ENCODE measurements at regions not wholly inside any gene's neighbourhood (a gene's known extent, or its start where the extent isn't known, plus 50 kb on each side); places are given as distances from the start of the nearest gene placed in this dataset.
A peak's percentile ranks its signal among the peaks of the same experiment; 100 is the strongest.

DNA sequence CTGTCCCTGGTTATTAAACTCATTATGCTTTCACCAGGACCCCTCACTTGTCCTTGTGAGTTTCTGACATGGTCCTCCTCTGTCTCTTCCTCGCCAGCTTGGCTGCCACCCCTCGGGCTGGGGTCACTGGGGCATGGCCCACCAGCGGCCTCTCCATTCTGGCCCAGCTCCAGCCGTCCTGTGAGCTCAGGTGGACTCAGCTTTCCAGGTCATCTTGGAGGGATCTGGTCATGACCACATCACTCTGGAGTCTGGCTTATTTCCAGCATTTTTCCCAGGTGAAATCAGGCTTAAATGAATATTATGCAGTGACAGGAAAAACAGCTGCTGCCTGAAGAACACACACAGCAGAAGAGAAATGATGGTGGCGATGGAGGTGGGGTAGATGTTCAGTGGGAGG lies 224.5 kb downstream of the ADAMTS15 start:
- no peak for TF ChIP-seq POLR2AphosphoS5 (IDR thresholded peaks at IDR 0.05; ENCODE audit: low read depth, low read length)
- no peak for TF ChIP-seq TAF1 (IDR thresholded peaks at IDR 0.05; ENCODE audit: borderline replicate concordance, insufficient read depth, low read length)
- TF ChIP-seq FOXP2 (optimal IDR thresholded peaks at IDR 0.05; ENCODE audit: borderline replicate concordance, extremely low read depth, extremely low read length, insufficient read depth) = no peak
- no peak for TF ChIP-seq SIN3A (IDR thresholded peaks at IDR 0.05; ENCODE audit: borderline replicate concordance, insufficient read depth, low read length)
- TF ChIP-seq, protein P1, sequence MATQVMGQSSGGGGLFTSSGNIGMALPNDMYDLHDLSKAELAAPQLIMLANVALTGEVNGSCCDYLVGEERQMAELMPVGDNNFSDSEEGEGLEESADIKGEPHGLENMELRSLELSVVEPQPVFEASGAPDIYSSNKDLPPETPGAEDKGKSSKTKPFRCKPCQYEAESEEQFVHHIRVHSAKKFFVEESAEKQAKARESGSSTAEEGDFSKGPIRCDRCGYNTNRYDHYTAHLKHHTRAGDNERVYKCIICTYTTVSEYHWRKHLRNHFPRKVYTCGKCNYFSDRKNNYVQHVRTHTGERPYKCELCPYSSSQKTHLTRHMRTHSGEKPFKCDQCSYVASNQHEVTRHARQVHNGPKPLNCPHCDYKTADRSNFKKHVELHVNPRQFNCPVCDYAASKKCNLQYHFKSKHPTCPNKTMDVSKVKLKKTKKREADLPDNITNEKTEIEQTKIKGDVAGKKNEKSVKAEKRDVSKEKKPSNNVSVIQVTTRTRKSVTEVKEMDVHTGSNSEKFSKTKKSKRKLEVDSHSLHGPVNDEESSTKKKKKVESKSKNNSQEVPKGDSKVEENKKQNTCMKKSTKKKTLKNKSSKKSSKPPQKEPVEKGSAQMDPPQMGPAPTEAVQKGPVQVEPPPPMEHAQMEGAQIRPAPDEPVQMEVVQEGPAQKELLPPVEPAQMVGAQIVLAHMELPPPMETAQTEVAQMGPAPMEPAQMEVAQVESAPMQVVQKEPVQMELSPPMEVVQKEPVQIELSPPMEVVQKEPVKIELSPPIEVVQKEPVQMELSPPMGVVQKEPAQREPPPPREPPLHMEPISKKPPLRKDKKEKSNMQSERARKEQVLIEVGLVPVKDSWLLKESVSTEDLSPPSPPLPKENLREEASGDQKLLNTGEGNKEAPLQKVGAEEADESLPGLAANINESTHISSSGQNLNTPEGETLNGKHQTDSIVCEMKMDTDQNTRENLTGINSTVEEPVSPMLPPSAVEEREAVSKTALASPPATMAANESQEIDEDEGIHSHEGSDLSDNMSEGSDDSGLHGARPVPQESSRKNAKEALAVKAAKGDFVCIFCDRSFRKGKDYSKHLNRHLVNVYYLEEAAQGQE (IDR thresholded peaks at IDR 0.05; ENCODE audit: insufficient read depth in 1 of 2, low read depth in 2 of 2, low read length in 2 of 2) = no peak

DNA sequence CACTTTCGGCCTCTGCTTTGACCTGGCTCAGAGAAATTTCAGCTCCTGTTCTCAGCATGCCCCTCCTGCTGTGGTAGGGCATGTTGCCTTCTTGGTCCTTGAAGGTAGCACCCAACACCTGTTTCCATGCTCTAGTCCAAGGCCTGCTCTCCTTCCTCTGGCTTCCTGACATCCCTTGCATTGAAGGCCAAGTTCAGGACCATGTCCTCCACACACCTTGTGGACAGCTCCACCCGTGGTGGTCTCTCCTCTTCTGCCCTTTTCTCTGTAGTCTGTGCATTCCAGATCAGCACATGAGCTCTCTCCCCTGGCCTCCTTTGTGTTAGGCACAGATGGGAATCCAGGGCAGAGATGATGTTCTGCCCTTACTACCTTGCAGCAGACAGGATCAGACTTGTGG lies 225.3 kb downstream of the ADAMTS15 start:
- TF ChIP-seq POLR2AphosphoS5 (IDR thresholded peaks at IDR 0.05; ENCODE audit: low read depth, low read length) (no peak), FOXP2 (optimal IDR thresholded peaks at IDR 0.05; ENCODE audit: borderline replicate concordance, extremely low read depth, extremely low read length, insufficient read depth) (no peak), TAF1 (IDR thresholded peaks at IDR 0.05; ENCODE audit: borderline replicate concordance, insufficient read depth, low read length) (no peak), SIN3A (IDR thresholded peaks at IDR 0.05; ENCODE audit: borderline replicate concordance, insufficient read depth, low read length) (no peak)
- TF ChIP-seq, protein P1 (IDR thresholded peaks at IDR 0.05; ENCODE audit: insufficient read depth in 1 of 2, low read depth in 2 of 2, low read length in 2 of 2) = peak; percentile 36 to 89; a peak in 3 of 4 replicates

DNA sequence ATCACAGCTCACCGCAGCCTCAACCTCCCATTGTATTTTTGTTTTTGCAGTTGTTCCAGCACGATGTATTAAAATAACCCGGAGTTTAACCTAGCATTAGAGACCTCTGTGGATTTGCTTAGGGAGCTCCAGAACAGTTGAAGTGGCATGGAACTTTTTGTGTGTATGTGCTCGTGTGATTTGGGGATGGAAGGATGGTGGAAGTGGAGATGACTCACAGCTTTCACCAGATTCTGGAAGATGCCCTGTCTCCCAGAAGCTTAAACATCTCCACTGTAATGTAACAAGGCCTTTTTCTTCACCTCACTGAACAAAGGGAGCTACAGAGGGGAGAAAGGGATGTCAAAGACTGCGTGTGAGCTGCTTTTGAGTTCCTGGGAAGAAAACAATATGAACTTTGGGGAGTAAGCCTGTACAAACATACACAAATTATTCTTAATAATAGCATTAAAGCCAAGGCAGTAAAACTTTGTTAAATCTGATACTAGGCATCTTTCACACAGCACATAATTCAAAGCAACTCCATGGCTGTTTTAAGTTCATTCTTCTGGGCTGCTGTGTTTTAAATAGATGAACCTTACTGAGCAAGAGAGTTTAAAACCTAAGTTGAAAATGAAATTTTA lies 226.4 kb downstream of the ADAMTS15 start:
- TF ChIP-seq FOXP2 (optimal IDR thresholded peaks at IDR 0.05; ENCODE audit: borderline replicate concordance, extremely low read depth, extremely low read length, insufficient read depth) (no peak), POLR2AphosphoS5 (IDR thresholded peaks at IDR 0.05; ENCODE audit: low read depth, low read length) (no peak), TAF1 (IDR thresholded peaks at IDR 0.05; ENCODE audit: borderline replicate concordance, insufficient read depth, low read length) (no peak), SIN3A (IDR thresholded peaks at IDR 0.05; ENCODE audit: borderline replicate concordance, insufficient read depth, low read length) (no peak)
- TF ChIP-seq, protein P1 (IDR thresholded peaks at IDR 0.05; ENCODE audit: insufficient read depth in 1 of 2, low read depth in 2 of 2, low read length in 2 of 2) = no peak

DNA sequence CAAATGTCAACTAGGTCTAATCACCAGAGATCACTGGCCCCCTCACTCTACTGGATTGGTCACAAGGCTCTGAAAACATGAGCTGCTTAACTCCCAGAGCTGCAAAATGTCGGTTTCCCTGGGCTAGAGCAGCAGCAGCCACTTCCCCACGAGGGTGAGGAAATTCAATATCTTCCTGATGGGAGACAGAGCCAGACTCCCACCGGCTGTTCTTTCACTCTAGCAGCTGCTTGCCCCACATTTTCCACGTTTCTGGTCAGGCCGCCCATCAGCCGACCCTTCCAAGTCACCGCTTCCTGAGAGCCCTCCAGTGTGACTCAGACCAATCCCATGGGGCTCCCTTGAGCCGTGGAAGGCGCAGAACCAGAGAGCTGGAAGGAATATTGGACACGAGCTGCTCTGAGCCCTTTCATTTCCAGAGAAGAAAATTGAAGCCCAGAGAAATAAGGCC lies 227.0 kb downstream of the ADAMTS15 start:
- no peak for TF ChIP-seq TAF1 (IDR thresholded peaks at IDR 0.05; ENCODE audit: borderline replicate concordance, insufficient read depth, low read length)
- no peak for TF ChIP-seq FOXP2 (optimal IDR thresholded peaks at IDR 0.05; ENCODE audit: borderline replicate concordance, extremely low read depth, extremely low read length, insufficient read depth)
- no peak for TF ChIP-seq POLR2AphosphoS5 (IDR thresholded peaks at IDR 0.05; ENCODE audit: low read depth, low read length)
- no peak for TF ChIP-seq SIN3A (IDR thresholded peaks at IDR 0.05; ENCODE audit: borderline replicate concordance, insufficient read depth, low read length)
- TF ChIP-seq, protein P1 (IDR thresholded peaks at IDR 0.05; ENCODE audit: insufficient read depth in 1 of 2, low read depth in 2 of 2, low read length in 2 of 2) = no peak

Data from PFSK-1 (cell line).